H9 (cell line): ENCODE measurements at regions not wholly inside any gene's neighbourhood (a gene's known extent, or its start where the extent isn't known, plus 50 kb on each side); places are given as distances from the start of the nearest gene placed in this dataset.
A peak's percentile ranks its signal among the peaks of the same experiment; 100 is the strongest.

Experiments used
- DNase-seq: peaks from one replicate; pipeline ENCODE4 v3.0.0-alpha.2; 2017
- H2AFZ ChIP-seq: one replicate; pipeline ENCODE4 v1.6.1; 2013; ENCODE audit warnings: mild to moderate bottlenecking, low read length, control low read depth, moderate library complexity
- H2AK5ac ChIP-seq: 2 replicates; pipeline ENCODE4 v1.6.1; 2013; ENCODE audit warnings: low read length, control low read depth, mixed read lengths; ENCODE audit not compliant: insufficient read length
- H2BK120ac ChIP-seq: one replicate; pipeline ENCODE4 v1.6.1; 2013; ENCODE audit warnings: low read depth, mild to moderate bottlenecking, low read length, control low read depth, inconsistent platforms; ENCODE audit not compliant: poor library complexity, severe bottlenecking
- H2BK12ac ChIP-seq: 2 replicates; pipeline ENCODE4 v1.6.1; 2013; ENCODE audit warnings: low read length, control low read depth, mixed read lengths, low read depth; ENCODE audit not compliant: insufficient read length
- H2BK15ac ChIP-seq: 2 replicates; pipeline ENCODE4 v1.6.1; 2013; ENCODE audit warnings: low read depth, low read length, control low read depth
- H2BK20ac ChIP-seq: one replicate; pipeline ENCODE4 v1.6.1; 2013; ENCODE audit warnings: low read depth, mild to moderate bottlenecking, low read length, control low read depth, inconsistent platforms; ENCODE audit not compliant: poor library complexity, severe bottlenecking
- H2BK5ac ChIP-seq: 2 replicates; pipeline ENCODE4 v1.6.1; 2013; ENCODE audit warnings: low read length, control low read depth, mixed read lengths; ENCODE audit not compliant: insufficient read length
- H3K14ac ChIP-seq: 2 replicates; pipeline ENCODE4 v1.6.1; 2013; ENCODE audit warnings: low read length, control low read depth; ENCODE audit not compliant: insufficient read depth
- H3K18ac ChIP-seq: 2 replicates; pipeline ENCODE4 v1.6.1; 2013; ENCODE audit warnings: low read depth, mild to moderate bottlenecking, mixed read lengths, low read length, control low read depth; ENCODE audit not compliant: insufficient read length
- H3K23ac ChIP-seq: 2 replicates; pipeline ENCODE4 v1.6.1; 2013; ENCODE audit warnings: low read length, control low read depth, mixed read lengths, low read depth; ENCODE audit not compliant: insufficient read length
- H3K23me2 ChIP-seq: 2 replicates; pipeline ENCODE4 v1.6.1; 2013; ENCODE audit warnings: low read depth, mild to moderate bottlenecking, mixed read lengths, low read length, control low read depth; ENCODE audit not compliant: insufficient read length, poor library complexity, severe bottlenecking
- H3K27ac ChIP-seq: 2 replicates; pipeline ENCODE4 v1.5.1; 2013; ENCODE audit warnings: low read length, control low read depth, mixed read lengths, low read depth; ENCODE audit not compliant: insufficient read length
- H3K27me3 ChIP-seq: 2 replicates; pipeline ENCODE4 v1.6.1; 2013; ENCODE audit warnings: low read length, control low read depth, inconsistent platforms; ENCODE audit not compliant: insufficient read depth
- H3K4ac ChIP-seq: 2 replicates; pipeline ENCODE4 v1.6.1; 2013; ENCODE audit warnings: low read depth, mild to moderate bottlenecking, control low read depth, inconsistent platforms, low read length, moderate library complexity
- H3K4me1 ChIP-seq: 2 replicates; pipeline ENCODE4 v1.6.1; 2013; ENCODE audit warnings: low read length, control low read depth, inconsistent platforms; ENCODE audit not compliant: insufficient read depth
- H3K4me2 ChIP-seq: 2 replicates; pipeline ENCODE4 v1.6.1; 2013; ENCODE audit warnings: low read length, control low read depth, mixed read lengths; ENCODE audit not compliant: insufficient read length, insufficient read depth
- H3K56ac ChIP-seq: 2 replicates; pipeline ENCODE4 v1.6.1; 2013; ENCODE audit warnings: low read depth, mild to moderate bottlenecking, mixed read lengths, low read length, control low read depth; ENCODE audit not compliant: insufficient read length
- H3K79me1 ChIP-seq: 2 replicates; pipeline ENCODE4 v1.6.1; 2013; ENCODE audit warnings: low read depth, mild to moderate bottlenecking, moderate library complexity, low read length, control low read depth, inconsistent platforms; ENCODE audit not compliant: insufficient read depth, poor library complexity, severe bottlenecking
- H3K79me2 ChIP-seq: 2 replicates; pipeline ENCODE4 v1.6.1; 2013; ENCODE audit warnings: low read length, control low read depth, inconsistent platforms; ENCODE audit not compliant: insufficient read depth
- H3K9ac ChIP-seq: 2 replicates; pipeline ENCODE4 v1.6.1; 2013; ENCODE audit warnings: low read length, control low read depth, mixed read lengths; ENCODE audit not compliant: insufficient read length; ENCODE audit errors: extremely low read depth
- H3K9me3 ChIP-seq: one replicate; pipeline ENCODE4 v1.6.1; 2013; ENCODE audit warnings: low read depth, low read length, inconsistent platforms; ENCODE audit not compliant: control insufficient read depth
- H3T11ph ChIP-seq: one replicate; pipeline ENCODE4 v1.6.1; 2013; ENCODE audit warnings: mild to moderate bottlenecking, low read length, control low read depth, inconsistent platforms
- H4K20me1 ChIP-seq: one replicate; pipeline ENCODE4 v1.6.1; 2013; ENCODE audit not compliant: control insufficient read depth, insufficient read length, insufficient read depth
- H4K5ac ChIP-seq: 2 replicates; pipeline ENCODE4 v1.6.1; 2013; ENCODE audit warnings: low read depth, mild to moderate bottlenecking, mixed read lengths, low read length, control low read depth; ENCODE audit not compliant: insufficient read length
- H4K8ac ChIP-seq: replicated peaks from 2 replicates; pipeline ENCODE4 v1.6.1; 2013; ENCODE audit warnings: low read length, control low read depth, mixed read lengths, low read depth; ENCODE audit not compliant: insufficient read length
- H4K91ac ChIP-seq: 2 replicates; pipeline ENCODE4 v1.6.1; 2013; ENCODE audit warnings: low read depth, mild to moderate bottlenecking, moderate library complexity, mixed read lengths, low read length, control low read depth; ENCODE audit not compliant: insufficient read length
- H3K27ac Mint-ChIP-seq, 3 experiments: 2 replicates in 2 of 3; 3 replicates in 1 of 3; pipeline ENCODE4 v1.8.0; 2020 to 2021; ENCODE audit warnings: mixed read lengths in 3 of 3, mild to moderate bottlenecking in 1 of 3, moderate library complexity in 1 of 3
- H3K27me3 Mint-ChIP-seq: 2 replicates; pipeline ENCODE4 v1.8.0; 2021; ENCODE audit warnings: low read depth, mild to moderate bottlenecking, moderate library complexity, mixed read lengths
- H3K36me3 Mint-ChIP-seq, 3 experiments: 2 replicates in 2 of 3; 3 replicates in 1 of 3; pipeline ENCODE4 v1.8.0; 2020 to 2021; ENCODE audit warnings: low read depth in 3 of 3, mixed read lengths in 3 of 3; ENCODE audit not compliant: insufficient read depth in 1 of 3
- H3K4me1 Mint-ChIP-seq, 2 experiments: 2 replicates each; pipeline ENCODE4 v1.8.0; 2020; ENCODE audit warnings: mixed read lengths in 2 of 2
- H3K4me3 Mint-ChIP-seq, 2 experiments: 2 replicates in 1 of 2; 3 replicates in 1 of 2; pipeline ENCODE4 v1.8.0; 2020 to 2021; ENCODE audit warnings: mild to moderate bottlenecking in 2 of 2, mixed read lengths in 2 of 2, moderate library complexity in 1 of 2
- H3K9me3 Mint-ChIP-seq, 2 experiments: 2 replicates in 1 of 2; 3 replicates in 1 of 2; pipeline ENCODE4 v1.8.0; 2020; ENCODE audit warnings: mild to moderate bottlenecking in 2 of 2, mixed read lengths in 2 of 2, moderate library complexity in 1 of 2
- WGBS: extraction: QIAGEN DNeasy Blood & Tissue Kit; methylation state at CpG from one replicate; pipeline ENCODE4 v1.1.7; 2013; ENCODE audit warnings: missing lambda C conversion rate, low lambda C conversion rate, mixed read lengths; ENCODE audit not compliant: insufficient read length; ENCODE audit errors: extremely low coverage; 5-methylcytosine and 5-hydroxymethylcytosine counted together
- TF ChIP-seq, protein P1 (sequence below): fragments of 200-600 bp; sonication (generic); conservative IDR thresholded peaks from 3 replicates; pipeline ENCODE4 v1.8.0; 2021; ENCODE audit warnings: antibody characterized with exemption, mild to moderate bottlenecking

DNA sequence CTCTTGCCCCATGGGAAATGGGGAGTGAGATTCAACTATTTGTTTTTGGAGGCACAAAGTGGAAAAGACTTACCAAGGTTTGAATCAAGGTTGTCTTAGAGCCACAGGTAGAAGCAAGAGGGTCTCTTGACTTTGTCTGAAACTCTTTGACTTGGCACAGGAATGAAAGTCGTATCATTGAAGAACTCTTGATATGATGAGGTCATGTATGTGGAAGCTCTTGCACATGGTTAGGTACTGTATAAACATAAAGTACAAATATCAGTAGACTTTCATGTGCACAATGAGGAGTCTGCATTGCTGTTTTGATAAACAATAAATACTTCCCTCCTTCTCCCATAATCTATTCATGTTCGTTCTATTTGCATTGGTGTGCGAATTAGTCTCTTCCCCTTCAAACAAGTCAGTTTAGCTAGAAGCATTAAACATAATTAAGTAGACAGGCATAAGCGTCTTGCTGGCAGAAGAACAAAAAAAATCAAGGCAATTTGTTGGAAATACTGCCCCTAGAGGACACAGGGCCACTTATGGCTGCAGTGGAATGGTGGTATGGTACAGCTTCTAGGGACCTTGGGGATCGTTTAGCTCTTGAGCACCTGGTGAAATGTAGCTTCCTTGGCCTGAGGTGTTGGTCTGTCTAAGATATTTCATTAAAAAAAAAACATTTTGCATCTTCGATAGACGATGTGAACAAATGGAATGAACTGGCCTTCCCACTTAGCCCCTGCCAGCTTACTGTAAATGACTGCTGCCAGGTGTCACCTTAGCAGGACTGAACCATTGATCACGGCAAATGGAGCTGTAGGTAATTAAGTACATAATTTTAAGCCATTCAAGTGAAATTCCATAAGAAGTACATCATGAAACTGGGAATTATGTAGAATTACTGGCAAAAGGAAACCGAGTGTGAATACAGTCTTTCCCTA, 218.0 kb upstream of the GALNT2 start:
- no peak overlapping the region for H2AFZ ChIP-seq
- no peaks in the 10 kb centered on the region for H3K79me1 ChIP-seq
- H2BK20ac ChIP-seq = no peak overlapping the region
- no peak overlapping the region for H3K9ac ChIP-seq
- H3K4me2 ChIP-seq = no peak overlapping the region
- H4K20me1 ChIP-seq = no peaks in the 10 kb centered on the region
- no peak overlapping the region for H2AK5ac ChIP-seq
- H3K18ac ChIP-seq = no peak overlapping the region
- Mint-ChIP-seq H3K4me1 (peaks cover 2% of the 10 kb centered on the region in 2 experiments; a peak in 2 of 4 replicates), H3K27ac (no peak overlapping the region), H3K27me3 (no peaks in the 10 kb centered on the region; the same call in 1 of the 2 replicates), H3K9me3 (no peaks in the 10 kb centered on the region), H3K36me3 (no peaks in the 10 kb centered on the region), H3K4me3 (no peak overlapping the region)
- no peaks in the 10 kb centered on the region for H3K79me2 ChIP-seq
- H3K9me3 ChIP-seq = no peaks in the 10 kb centered on the region
- no peak overlapping the region for H2BK12ac ChIP-seq
- H3K4me1 ChIP-seq = no peaks in the 10 kb centered on the region
- H3K23ac ChIP-seq = no peak overlapping the region
- H2BK15ac ChIP-seq = no peak overlapping the region
- H4K91ac ChIP-seq = no peak overlapping the region
- no peak overlapping the region for H3K4ac ChIP-seq
- no peak overlapping the region for H2BK5ac ChIP-seq
- no peak overlapping the region for H3K14ac ChIP-seq
- DNase-seq = no peak
- H3K27me3 ChIP-seq = no peaks in the 10 kb centered on the region
- H3K27ac ChIP-seq = no peak overlapping the region
- WGBS = no CpG with 5 or more reads among the region's 9 CpGs
- no peak overlapping the region for H3K56ac ChIP-seq
- no peak overlapping the region for H2BK120ac ChIP-seq
- TF ChIP-seq, protein P1, sequence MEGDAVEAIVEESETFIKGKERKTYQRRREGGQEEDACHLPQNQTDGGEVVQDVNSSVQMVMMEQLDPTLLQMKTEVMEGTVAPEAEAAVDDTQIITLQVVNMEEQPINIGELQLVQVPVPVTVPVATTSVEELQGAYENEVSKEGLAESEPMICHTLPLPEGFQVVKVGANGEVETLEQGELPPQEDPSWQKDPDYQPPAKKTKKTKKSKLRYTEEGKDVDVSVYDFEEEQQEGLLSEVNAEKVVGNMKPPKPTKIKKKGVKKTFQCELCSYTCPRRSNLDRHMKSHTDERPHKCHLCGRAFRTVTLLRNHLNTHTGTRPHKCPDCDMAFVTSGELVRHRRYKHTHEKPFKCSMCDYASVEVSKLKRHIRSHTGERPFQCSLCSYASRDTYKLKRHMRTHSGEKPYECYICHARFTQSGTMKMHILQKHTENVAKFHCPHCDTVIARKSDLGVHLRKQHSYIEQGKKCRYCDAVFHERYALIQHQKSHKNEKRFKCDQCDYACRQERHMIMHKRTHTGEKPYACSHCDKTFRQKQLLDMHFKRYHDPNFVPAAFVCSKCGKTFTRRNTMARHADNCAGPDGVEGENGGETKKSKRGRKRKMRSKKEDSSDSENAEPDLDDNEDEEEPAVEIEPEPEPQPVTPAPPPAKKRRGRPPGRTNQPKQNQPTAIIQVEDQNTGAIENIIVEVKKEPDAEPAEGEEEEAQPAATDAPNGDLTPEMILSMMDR = peak; percentile 79
- H3T11ph ChIP-seq = no peak overlapping the region
- no peak overlapping the region for H4K8ac ChIP-seq
- no peaks in the 10 kb centered on the region for H3K23me2 ChIP-seq
- H4K5ac ChIP-seq = no peak overlapping the region
